ENCODE measurements at regions not wholly inside any gene's neighbourhood (a gene's known extent, or its start where the extent isn't known, plus 50 kb on each side); places are given as distances from the start of the nearest gene placed in this dataset.

GRCh38 chr1:208748387-208749165 is 504.4 kb upstream of the PLXNA2 start:
- Mint-ChIP-seq H3K4me1 (ENCODE audit: low read depth, unreplicated experiment) (no peaks in the 10 kb centered on the region), H3K36me3 (ENCODE audit: unreplicated experiment) (no peaks in the 10 kb centered on the region), H3K27ac (ENCODE audit: unreplicated experiment) (no peak overlapping the region), H3K4me3 (ENCODE audit: unreplicated experiment) (no peak overlapping the region), H3K9me3 (ENCODE audit: unreplicated experiment) (no peaks in the 10 kb centered on the region), H3K27me3 (ENCODE audit: unreplicated experiment) (no peaks in the 10 kb centered on the region)
- no peak for DNase-seq
- no peak for TF ChIP-seq CTCF (IDR thresholded peaks at IDR 0.05; ENCODE audit: partially characterized antibody, unreplicated experiment)

- no peaks in the 10 kb centered on the region for H3K36me3 Mint-ChIP-seq (ENCODE audit: unreplicated experiment)
- no peak overlapping the region for H3K27ac Mint-ChIP-seq (ENCODE audit: unreplicated experiment)
- no peaks in the 10 kb centered on the region for H3K9me3 Mint-ChIP-seq (ENCODE audit: unreplicated experiment)
- peaks cover 2% of the 10 kb centered on the region for H3K27me3 Mint-ChIP-seq (ENCODE audit: unreplicated experiment)
- no peaks in the 10 kb centered on the region for H3K4me1 Mint-ChIP-seq (ENCODE audit: low read depth, unreplicated experiment)
- no peak for DNase-seq
- no peak overlapping the region for H3K4me3 Mint-ChIP-seq (ENCODE audit: unreplicated experiment)
- TF ChIP-seq CTCF (IDR thresholded peaks at IDR 0.05; ENCODE audit: partially characterized antibody, unreplicated experiment), result no peak
Measured at GRCh38 chr1:208756339-208756981, 512.3 kb upstream of the PLXNA2 start.

GRCh38 chr1:208757846-208758245 is 513.7 kb upstream of the PLXNA2 start:
- Mint-ChIP-seq H3K27ac (ENCODE audit: unreplicated experiment) (no peak overlapping the region), H3K27me3 (ENCODE audit: unreplicated experiment) (peaks cover 2% of the 10 kb centered on the region)

GRCh38 chr1:208759255-208759654 is 515.1 kb upstream of the PLXNA2 start:
- no peak for TF ChIP-seq CTCF (IDR thresholded peaks at IDR 0.05; ENCODE audit: partially characterized antibody, unreplicated experiment)
- H3K27ac Mint-ChIP-seq (ENCODE audit: unreplicated experiment), result no peak overlapping the region
- no peaks in the 10 kb centered on the region for H3K9me3 Mint-ChIP-seq (ENCODE audit: unreplicated experiment)
- H3K27me3 Mint-ChIP-seq (ENCODE audit: unreplicated experiment), result peaks cover 4% of the 10 kb centered on the region
- no peaks in the 10 kb centered on the region for H3K36me3 Mint-ChIP-seq (ENCODE audit: unreplicated experiment)
- no peak overlapping the region for H3K4me3 Mint-ChIP-seq (ENCODE audit: unreplicated experiment)
- no peak for DNase-seq
- no peaks in the 10 kb centered on the region for H3K4me1 Mint-ChIP-seq (ENCODE audit: low read depth, unreplicated experiment)

More at GRCh38 chr1:208757846-208758245, 513.7 kb upstream of the PLXNA2 start:
- TF ChIP-seq CTCF (IDR thresholded peaks at IDR 0.05; ENCODE audit: partially characterized antibody, unreplicated experiment), result no peak
- no peak for DNase-seq
- Mint-ChIP-seq H3K4me3 (ENCODE audit: unreplicated experiment) (no peak overlapping the region), H3K4me1 (ENCODE audit: low read depth, unreplicated experiment) (no peaks in the 10 kb centered on the region), H3K36me3 (ENCODE audit: unreplicated experiment) (no peaks in the 10 kb centered on the region), H3K9me3 (ENCODE audit: unreplicated experiment) (no peaks in the 10 kb centered on the region)

- Mint-ChIP-seq H3K4me1 (ENCODE audit: low read depth, unreplicated experiment) (peaks cover 3% of the 10 kb centered on the region), H3K27ac (ENCODE audit: unreplicated experiment) (no peak overlapping the region), H3K27me3 (ENCODE audit: unreplicated experiment) (peaks cover 1% of the 10 kb centered on the region), H3K4me3 (ENCODE audit: unreplicated experiment) (no peak overlapping the region), H3K36me3 (ENCODE audit: unreplicated experiment) (no peaks in the 10 kb centered on the region), H3K9me3 (ENCODE audit: unreplicated experiment) (no peaks in the 10 kb centered on the region)
- DNase-seq, result no peak
- TF ChIP-seq CTCF (IDR thresholded peaks at IDR 0.05; ENCODE audit: partially characterized antibody, unreplicated experiment), result no peak
Measured at GRCh38 chr1:208763971-208764370, 519.8 kb upstream of the PLXNA2 start.
